Neural cell (in vitro differentiated cells): ENCODE measurements at regions not wholly inside any gene's neighbourhood (a gene's known extent, or its start where the extent isn't known, plus 50 kb on each side); places are given as distances from the start of the nearest gene placed in this dataset.

Experiments
- EZH2 ChIP-seq: fragments of 200-600, 300-800 bp; shearing (Covaris generic), sonication (generic); IDR thresholded peaks from 2 replicates; pipeline ENCODE4 v1.6.1; 2014; ENCODE audit warnings: antibody characterized with exemption, low read length, borderline replicate concordance, mild to moderate bottlenecking; ENCODE audit not compliant: insufficient read depth, poor library complexity, severe bottlenecking
- REST ChIP-seq: IDR thresholded peaks from 2 replicates; pipeline ENCODE4 v1.6.1; 2012; ENCODE audit warnings: borderline replicate concordance

- TF ChIP-seq REST (no peak), EZH2 (no peak)
These were observed 191.1 kb upstream of the BMPER start for GRCh38 chr7:33714208-33714607.
